SK-N-SH (cell line): ENCODE measurements at regions not wholly inside any gene's neighbourhood (a gene's known extent, or its start where the extent isn't known, plus 50 kb on each side); places are given as distances from the start of the nearest gene placed in this dataset.

Experiments used
- CTCF ChIA-PET: fragments of 300-600, 350-600 bp; formaldehyde crosslinking; extraction: SDS; loops from one replicate; lab custom pipeline; 2021; lab: Yijun Ruan, JAX
- POLR2A ChIA-PET: fragments of 350-600 bp; sonication (Branson Sonifier 250); formaldehyde crosslinking; extraction: SDS; loops from one replicate; lab custom pipeline; 2020; ENCODE audit warnings: antibody characterized with exemption, inconsistent platforms; lab: Yijun Ruan, JAX
- DNase-seq: peaks from one replicate; pipeline ENCODE4 v3.0.0; 2012
- H2AFZ ChIP-seq: fragments of 200-600 bp; sonication (generic); 2 replicates; pipeline ENCODE4 v1.8.1; 2016; ENCODE audit warnings: antibody characterized with exemption, mild to moderate bottlenecking, low read depth
- H3F3A ChIP-seq: fragments of 200-600 bp; sonication (generic); replicated peaks from 2 replicates; pipeline ENCODE3; 2016; ENCODE audit warnings: antibody characterized with exemption, mild to moderate bottlenecking; ENCODE audit not compliant: insufficient read depth
- H3K27ac ChIP-seq, 2 experiments: fragments of 200-500 bp in 1 of 2; fragments of 200-600 bp in 1 of 2; sonication (Bioruptor generic) in 1 of 2; sonication (generic), shearing (Covaris generic) in 1 of 2; 2 replicates each; pipeline versions ENCODE4 v1.5.1 to v1.6.1; 2014 to 2016; ENCODE audit warnings: low read depth in 2 of 2, inconsistent platforms in 1 of 2, low read length in 1 of 2, mild to moderate bottlenecking in 1 of 2, mixed read lengths in 1 of 2
- H3K27me3 ChIP-seq: fragments of 200-600 bp; sonication (generic), shearing (Covaris generic); 2 replicates; pipeline ENCODE4 v1.6.1; 2016; ENCODE audit warnings: mixed run types; ENCODE audit not compliant: insufficient read depth
- H3K36me3 ChIP-seq, 2 experiments: fragments of 200-500 bp in 1 of 2; fragments of 200-600 bp in 1 of 2; sonication (Bioruptor generic) in 1 of 2; sonication (generic) in 1 of 2; replicated peaks in 1 of 2; 2 replicates each; pipeline versions ENCODE3 to v1.5.1; 2014 to 2016; ENCODE audit warnings: low read length in 1 of 2, mild to moderate bottlenecking in 1 of 2; ENCODE audit not compliant: insufficient read depth in 2 of 2, control insufficient read depth in 1 of 2
- H3K4me1 ChIP-seq, 2 experiments: fragments of 200-500 bp in 1 of 2; fragments of 200-600 bp in 1 of 2; sonication (Bioruptor generic) in 1 of 2; sonication (generic), shearing (Covaris generic) in 1 of 2; 2 replicates each; pipeline versions ENCODE4 v1.5.1 to v1.6.1; 2014 to 2016; ENCODE audit warnings: low read depth in 1 of 2, low read length in 1 of 2, mixed run types in 1 of 2; ENCODE audit not compliant: insufficient read depth in 2 of 2, control insufficient read depth in 1 of 2
- H3K4me2 ChIP-seq: fragments of 200-600 bp; sonication (generic), shearing (Covaris generic); 2 replicates; pipeline ENCODE4 v1.6.1; 2017; ENCODE audit warnings: mixed run types
- H3K4me3 ChIP-seq, 2 experiments: fragments of 200-500 bp in 1 of 2; fragments of 200-600 bp in 1 of 2; sonication (Bioruptor generic) in 1 of 2; sonication (generic), shearing (Covaris generic) in 1 of 2; 2 replicates each; pipeline versions ENCODE4 v1.5.1 to v1.8.1; 2014 to 2016; ENCODE audit warnings: low read depth in 2 of 2, inconsistent platforms in 1 of 2, low read length in 1 of 2, mild to moderate bottlenecking in 1 of 2, mixed read lengths in 1 of 2, moderate library complexity in 1 of 2
- H3K79me2 ChIP-seq: fragments of 200-600 bp; sonication (generic); 2 replicates; pipeline ENCODE4 v1.8.1; 2017; ENCODE audit warnings: mild to moderate bottlenecking; ENCODE audit not compliant: insufficient read depth
- H3K9ac ChIP-seq: fragments of 200-600 bp; sonication (generic); 2 replicates; pipeline ENCODE4 v1.6.1; 2017; ENCODE audit warnings: mixed run types
- H3K9me2 ChIP-seq: fragments of 200-600 bp; sonication (generic); 2 replicates; pipeline ENCODE4 v1.6.1; 2017; ENCODE audit warnings: mixed run types
- H3K9me3 ChIP-seq: fragments of 200-600 bp; sonication (generic); 2 replicates; pipeline ENCODE4 v1.6.1; 2017; ENCODE audit warnings: mixed run types, mild to moderate bottlenecking, moderate library complexity
- H4K20me1 ChIP-seq: fragments of 200-600 bp; sonication (generic); 2 replicates; pipeline ENCODE4 v1.6.1; 2017; ENCODE audit warnings: mild to moderate bottlenecking, mixed run types; ENCODE audit not compliant: insufficient read depth
- ELF1 ChIP-seq: IDR thresholded peaks from 2 replicates; pipeline ENCODE4 v1.4.0; 2012
- FOXJ3 ChIP-seq: sonication (generic); formaldehyde crosslinking; IDR thresholded peaks from 2 replicates; pipeline ENCODE4 v1.5.1; 2020; ENCODE audit warnings: mild to moderate bottlenecking, missing genetic modification reagents
- FOXM1 ChIP-seq: IDR thresholded peaks from 2 replicates; pipeline ENCODE4 v1.4.0; 2012; ENCODE audit warnings: low read depth, mild to moderate bottlenecking
- GABPA ChIP-seq: IDR thresholded peaks from 2 replicates; pipeline ENCODE4 v1.4.0; 2012; ENCODE audit warnings: low read depth, mild to moderate bottlenecking
- MAX ChIP-seq: IDR thresholded peaks from 2 replicates; pipeline ENCODE4 v1.4.0; 2012; ENCODE audit warnings: low read depth
- MEF2A ChIP-seq: IDR thresholded peaks from 2 replicates; pipeline ENCODE4 v1.4.0; 2012; ENCODE audit warnings: low read depth, borderline replicate concordance
- MXI1 ChIP-seq: IDR thresholded peaks from 2 replicates; pipeline ENCODE4 v1.6.1; 2012; ENCODE audit warnings: mild to moderate bottlenecking, low read depth, low read length, improper control_type of control experiment
- NFIC ChIP-seq: IDR thresholded peaks from 2 replicates; pipeline ENCODE4 v1.4.0; 2012; ENCODE audit warnings: borderline replicate concordance
- NRF1 ChIP-seq: IDR thresholded peaks from 2 replicates; pipeline ENCODE4 v1.6.1; 2012; ENCODE audit warnings: low read depth, mild to moderate bottlenecking, low read length
- PBX3 ChIP-seq: IDR thresholded peaks from 2 replicates; pipeline ENCODE4; 2012
- RCOR1 ChIP-seq: fragments of 150-350 bp; IDR thresholded peaks from 2 replicates; pipeline ENCODE4 v1.6.1; 2017; ENCODE audit warnings: antibody characterized with exemption, low read length
- RFX5 ChIP-seq: IDR thresholded peaks from 2 replicates; pipeline ENCODE4 v1.6.1; 2012; ENCODE audit warnings: mild to moderate bottlenecking, improper control_type of control experiment, low read length
- RXRA ChIP-seq: IDR thresholded peaks from 2 replicates; pipeline ENCODE4 v1.4.0; 2012; ENCODE audit warnings: low read depth, mild to moderate bottlenecking, borderline replicate concordance
- SIN3A ChIP-seq: IDR thresholded peaks from 2 replicates; pipeline ENCODE4 v1.6.1; 2012; ENCODE audit warnings: low read depth, mild to moderate bottlenecking, low read length, moderate library complexity, borderline replicate concordance
- SMC3 ChIP-seq: IDR thresholded peaks from 2 replicates; pipeline ENCODE4 v1.6.1; 2012; ENCODE audit warnings: low read depth, low read length, improper control_type of control experiment
- TCF12 ChIP-seq: IDR thresholded peaks from 2 replicates; pipeline ENCODE4 v1.4.0; 2012
- USF2 ChIP-seq: fragments of 150-350 bp; IDR thresholded peaks from 2 replicates; pipeline ENCODE4 v1.6.1; 2017; ENCODE audit warnings: antibody characterized with exemption, low read length, low read depth, borderline replicate concordance
- YY1 ChIP-seq: IDR thresholded peaks from 2 replicates; pipeline ENCODE4 v1.4.0; 2012; ENCODE audit warnings: low read depth, mild to moderate bottlenecking
- ZBTB33 ChIP-seq: IDR thresholded peaks from 2 replicates; pipeline ENCODE4 v1.4.0; 2012; ENCODE audit warnings: low read depth, borderline replicate concordance
- WGBS: methylation state at CpG from one replicate; pipeline ENCODE4 v1.1.6; 2017; ENCODE audit warnings: low lambda C conversion rate; 5-methylcytosine and 5-hydroxymethylcytosine counted together
- TF ChIP-seq, protein P1 (sequence below): fragments of 200-600 bp; sonication (generic); IDR thresholded peaks from 2 replicates; pipeline ENCODE4 v1.6.1; 2017; ENCODE audit warnings: antibody characterized with exemption, mild to moderate bottlenecking, moderate library complexity

GRCh38 chr4:156242390-156242789, 288.7 kb upstream of the CTSO start:
- no peak for DNase-seq
- Histone ChIP-seq H3K9me3 (no peaks in the 10 kb centered on the region), H3K27me3 (no peaks in the 10 kb centered on the region; the same call in 1 of the 2 replicates), H3K9me2 (no peaks in the 10 kb centered on the region), H3K27ac (no peak overlapping the region), H3K4me3 (no peak overlapping the region), H4K20me1 (no peaks in the 10 kb centered on the region), H3K4me1 (no peaks in the 10 kb centered on the region), H3K9ac (no peak overlapping the region), H3K36me3 (no peaks in the 10 kb centered on the region), H3K79me2 (no peaks in the 10 kb centered on the region), H3F3A (no peaks in the 10 kb centered on the region), H3K4me2 (no peak overlapping the region), H2AFZ (no peak overlapping the region)
- TF ChIP-seq ZBTB33: no peak
- TF ChIP-seq NFIC: no peak
- no peak for TF ChIP-seq NRF1
- TF ChIP-seq PBX3: no peak
- no peak for TF ChIP-seq RFX5
- TF ChIP-seq, protein P1, sequence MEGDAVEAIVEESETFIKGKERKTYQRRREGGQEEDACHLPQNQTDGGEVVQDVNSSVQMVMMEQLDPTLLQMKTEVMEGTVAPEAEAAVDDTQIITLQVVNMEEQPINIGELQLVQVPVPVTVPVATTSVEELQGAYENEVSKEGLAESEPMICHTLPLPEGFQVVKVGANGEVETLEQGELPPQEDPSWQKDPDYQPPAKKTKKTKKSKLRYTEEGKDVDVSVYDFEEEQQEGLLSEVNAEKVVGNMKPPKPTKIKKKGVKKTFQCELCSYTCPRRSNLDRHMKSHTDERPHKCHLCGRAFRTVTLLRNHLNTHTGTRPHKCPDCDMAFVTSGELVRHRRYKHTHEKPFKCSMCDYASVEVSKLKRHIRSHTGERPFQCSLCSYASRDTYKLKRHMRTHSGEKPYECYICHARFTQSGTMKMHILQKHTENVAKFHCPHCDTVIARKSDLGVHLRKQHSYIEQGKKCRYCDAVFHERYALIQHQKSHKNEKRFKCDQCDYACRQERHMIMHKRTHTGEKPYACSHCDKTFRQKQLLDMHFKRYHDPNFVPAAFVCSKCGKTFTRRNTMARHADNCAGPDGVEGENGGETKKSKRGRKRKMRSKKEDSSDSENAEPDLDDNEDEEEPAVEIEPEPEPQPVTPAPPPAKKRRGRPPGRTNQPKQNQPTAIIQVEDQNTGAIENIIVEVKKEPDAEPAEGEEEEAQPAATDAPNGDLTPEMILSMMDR: no peak
- no peak for TF ChIP-seq YY1
- no peak for TF ChIP-seq SMC3
- TF ChIP-seq MXI1: no peak
- TF ChIP-seq USF2: no peak
- TF ChIP-seq RCOR1: no peak
- TF ChIP-seq GABPA: no peak
- WGBS: 9% methylated on average over 4 of the region's 4 CpGs
- POLR2A ChIA-PET: no interaction called here
- CTCF ChIA-PET: no interaction called here

GRCh38 chr4:156241896-156242295, 288.2 kb upstream of the CTSO start:
- Histone ChIP-seq H3K9me2 (no peaks in the 10 kb centered on the region), H3K4me2 (no peak overlapping the region), H3K4me1 (no peaks in the 10 kb centered on the region), H2AFZ (no peak overlapping the region), H3K9ac (no peak overlapping the region), H4K20me1 (no peaks in the 10 kb centered on the region), H3K9me3 (no peaks in the 10 kb centered on the region), H3F3A (no peaks in the 10 kb centered on the region), H3K79me2 (no peaks in the 10 kb centered on the region), H3K27ac (no peak overlapping the region), H3K4me3 (no peak overlapping the region), H3K36me3 (no peaks in the 10 kb centered on the region), H3K27me3 (no peaks in the 10 kb centered on the region; the same call in 1 of the 2 replicates)
- CTCF ChIA-PET: no interaction called here
- POLR2A ChIA-PET: no interaction called here
- 20% methylated on average over 2 of the region's 2 CpGs for WGBS
- TF ChIP-seq NFIC (no peak), ELF1 (no peak), MEF2A (no peak), FOXJ3 (CRISPR knock-in tag) (no peak), SIN3A (no peak), MAX (no peak), TCF12 (no peak), FOXM1 (no peak), RXRA (no peak), RFX5 (no peak), NRF1 (no peak), SMC3 (no peak)
- DNase-seq: no peak
